Smooth muscle cell (in vitro differentiated cells): ENCODE measurements at regions not wholly inside any gene's neighbourhood (a gene's known extent, or its start where the extent isn't known, plus 50 kb on each side); places are given as distances from the start of the nearest gene placed in this dataset.

ENCODE experiments used
- DNase-seq: peaks from one replicate; lab custom pipeline; 2025; ENCODE audit not compliant: unreplicated experiment; lab: John Stamatoyannopoulos, UW
- H2AFZ ChIP-seq: fragments of 200-600 bp; sonication (generic); 2 replicates; pipeline ENCODE4 v1.6.0; 2016; ENCODE audit warnings: antibody characterized with exemption, low read depth, mild to moderate bottlenecking
- H3F3A ChIP-seq: fragments of 200-600 bp; sonication (generic); 2 replicates; pipeline ENCODE4 v1.6.0; 2017; ENCODE audit warnings: antibody characterized with exemption, low read depth
- H3K27ac ChIP-seq: fragments of 200-600 bp; sonication (generic); 2 replicates; pipeline ENCODE4 v1.5.1; 2016; ENCODE audit warnings: low read depth, mild to moderate bottlenecking
- H3K27me3 ChIP-seq: fragments of 200-600 bp; sonication (generic); 2 replicates; pipeline ENCODE4 v1.6.1; 2016; ENCODE audit warnings: low read depth, mild to moderate bottlenecking
- H3K36me3 ChIP-seq: fragments of 200-600 bp; sonication (generic); 2 replicates; pipeline ENCODE4 v1.5.1; 2016; ENCODE audit warnings: low read depth
- H3K4me1 ChIP-seq: fragments of 200-600 bp; sonication (generic); 2 replicates; pipeline ENCODE4 v1.5.1; 2016; ENCODE audit warnings: low read depth
- H3K4me2 ChIP-seq: fragments of 200-600 bp; sonication (generic); 2 replicates; pipeline ENCODE4 v1.6.0; 2016; ENCODE audit warnings: mild to moderate bottlenecking
- H3K4me3 ChIP-seq: fragments of 200-600 bp; sonication (generic); 2 replicates; pipeline ENCODE4 v1.5.1; 2016; ENCODE audit warnings: mild to moderate bottlenecking
- H3K79me2 ChIP-seq: fragments of 200-600 bp; sonication (generic); 2 replicates; pipeline ENCODE4 v1.6.0; 2016; ENCODE audit warnings: low read depth, mild to moderate bottlenecking
- H3K9ac ChIP-seq: fragments of 200-600 bp; sonication (generic); 2 replicates; pipeline ENCODE4 v1.6.0; 2016; ENCODE audit warnings: low read depth
- H3K9me3 ChIP-seq: fragments of 200-600 bp; sonication (generic); replicated peaks from 2 replicates; pipeline ENCODE4 v1.5.1; 2016; ENCODE audit warnings: low read depth
- H4K20me1 ChIP-seq: fragments of 200-600 bp; sonication (generic); 2 replicates; pipeline ENCODE4 v1.6.0; 2016; ENCODE audit warnings: low read depth
- CTCF ChIP-seq: fragments of 200-600 bp; sonication (generic); IDR thresholded peaks from 2 replicates; pipeline ENCODE4 v1.5.1; 2017; ENCODE audit warnings: borderline replicate concordance, mild to moderate bottlenecking, antibody characterized with exemption; ENCODE audit not compliant: insufficient read depth, poor library complexity, severe bottlenecking
- WGBS: methylation state at CpG from one replicate; pipeline ENCODE4 v1.1.7; 2016; ENCODE audit warnings: low lambda C conversion rate; 5-methylcytosine and 5-hydroxymethylcytosine counted together

GRCh38 chr14:55756557-55756956 lies 176.6 kb downstream of the KTN1 start:
- Histone ChIP-seq H3F3A (no peaks in the 10 kb centered on the region), H3K27me3 (no peaks in the 10 kb centered on the region), H3K9me3 (no peaks in the 10 kb centered on the region), H3K4me1 (peaks cover 21% of the 10 kb centered on the region), H3K4me3 (no peak overlapping the region), H3K79me2 (no peaks in the 10 kb centered on the region), H3K9ac (no peak overlapping the region), H3K36me3 (no peaks in the 10 kb centered on the region), H2AFZ (no peak overlapping the region), H3K27ac (no peak overlapping the region), H3K4me2 (no peak overlapping the region), H4K20me1 (no peaks in the 10 kb centered on the region)
- DNase-seq = no peak
- 95% methylated on average over 2 of the region's 2 CpGs for WGBS
- no peak for TF ChIP-seq CTCF

GRCh38 chr14:55758796-55759195 lies 178.8 kb downstream of the KTN1 start:
- TF ChIP-seq CTCF = no peak
- no peak for DNase-seq
- Histone ChIP-seq H3K9me3 (no peaks in the 10 kb centered on the region), H3K36me3 (no peaks in the 10 kb centered on the region), H3K79me2 (no peaks in the 10 kb centered on the region), H2AFZ (no peak overlapping the region), H3K4me1 (peaks cover 18% of the 10 kb centered on the region), H3F3A (no peaks in the 10 kb centered on the region), H3K9ac (no peak overlapping the region), H3K27me3 (no peaks in the 10 kb centered on the region), H3K4me3 (no peak overlapping the region), H3K27ac (no peak overlapping the region), H4K20me1 (no peaks in the 10 kb centered on the region), H3K4me2 (no peak overlapping the region)
- WGBS = 58% methylated on average over 1 of the region's 1 CpG

DNA sequence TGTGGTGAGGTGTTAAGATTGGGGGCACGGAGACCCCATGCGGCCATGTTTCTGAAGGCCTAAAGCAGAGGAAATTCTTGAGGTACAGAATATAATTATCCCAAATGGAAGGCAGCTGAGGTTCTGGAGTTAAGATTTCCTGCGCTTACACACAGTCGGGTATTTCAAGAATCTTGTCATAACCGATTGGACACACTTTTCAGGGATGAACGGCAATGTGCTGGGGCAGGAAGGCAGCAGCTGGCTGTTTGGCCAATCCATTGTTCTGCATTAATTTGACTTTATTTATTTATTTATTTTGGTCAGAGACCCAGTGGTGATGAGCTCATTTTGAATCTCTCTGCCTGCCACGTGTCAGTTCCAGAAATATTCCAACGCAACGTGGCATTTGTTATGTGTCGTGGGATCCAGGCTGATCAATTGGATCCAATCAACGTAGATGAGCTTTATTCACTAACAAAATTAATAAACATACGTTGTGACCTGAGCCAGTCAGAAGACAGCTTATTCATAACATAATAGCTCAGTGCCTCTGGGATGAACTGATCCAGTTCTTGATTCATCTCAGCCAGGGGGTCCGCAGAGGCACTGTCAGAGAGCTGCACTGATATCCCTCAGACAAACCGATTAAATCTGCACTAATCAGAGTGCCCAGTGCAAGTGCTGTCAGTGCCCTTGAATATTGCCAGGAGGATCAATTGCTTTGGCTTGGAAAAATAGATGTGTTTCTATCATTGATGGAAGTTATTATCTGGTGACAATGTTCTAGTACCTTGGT lies 181.0 kb downstream of the KTN1 start:
- Histone ChIP-seq H3K27me3 (no peaks in the 10 kb centered on the region), H3K9me3 (no peaks in the 10 kb centered on the region), H3K4me2 (no peak overlapping the region), H3K4me1 (peaks cover 18% of the 10 kb centered on the region), H3K79me2 (no peaks in the 10 kb centered on the region), H3K4me3 (no peak overlapping the region), H4K20me1 (no peaks in the 10 kb centered on the region), H3F3A (no peaks in the 10 kb centered on the region), H3K9ac (no peak overlapping the region), H3K36me3 (no peaks in the 10 kb centered on the region), H2AFZ (no peak overlapping the region), H3K27ac (no peak overlapping the region)
- TF ChIP-seq CTCF = no peak
- WGBS = 95% methylated on average over 14 of the region's 14 CpGs
- DNase-seq = no peak

DNA sequence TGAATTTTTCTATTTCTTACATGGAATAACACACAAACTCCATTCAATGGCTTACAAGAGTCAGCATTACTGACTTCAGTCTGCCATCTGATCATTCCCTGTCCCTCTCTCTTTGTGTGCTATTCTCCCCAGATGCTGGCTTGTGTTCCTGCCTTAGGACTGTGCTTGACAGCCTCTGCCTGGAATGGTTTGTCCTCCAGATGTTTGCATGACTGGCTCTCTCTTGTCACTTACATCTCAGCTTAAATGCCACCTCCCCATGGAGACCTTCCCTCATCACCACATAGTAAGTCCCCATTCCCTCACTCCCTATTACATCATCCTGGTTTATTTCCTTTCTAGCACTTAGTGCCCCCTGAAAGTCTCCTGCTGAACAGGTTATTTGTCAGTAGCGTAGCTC lies 181.6 kb downstream of the KTN1 start:
- 100% methylated on average over 1 of the region's 1 CpG for WGBS
- Histone ChIP-seq H3K36me3 (no peaks in the 10 kb centered on the region), H3K27ac (no peak overlapping the region), H3K9ac (no peak overlapping the region), H3K4me3 (no peak overlapping the region), H3K4me1 (peaks cover 18% of the 10 kb centered on the region), H3K79me2 (no peaks in the 10 kb centered on the region), H3K4me2 (no peak overlapping the region), H3F3A (no peaks in the 10 kb centered on the region), H3K27me3 (no peaks in the 10 kb centered on the region), H3K9me3 (no peaks in the 10 kb centered on the region), H2AFZ (no peak overlapping the region), H4K20me1 (no peaks in the 10 kb centered on the region)
- TF ChIP-seq CTCF = no peak
- DNase-seq = no peak
